KBM-7 (cell line): ENCODE measurements at regions not wholly inside any gene's neighbourhood (a gene's known extent, or its start where the extent isn't known, plus 50 kb on each side); places are given as distances from the start of the nearest gene placed in this dataset.

ENCODE experiments used
- DNase-seq: peaks from one replicate; pipeline ENCODE4 v3.0.0-alpha.2; 2015
- in situ Hi-C: fragments of 300-500 bp; cut with MboI; formaldehyde crosslinking; loops from 2 replicates; pipeline ENCODE4 v1.14.3; 2020; ENCODE audit warnings: low sequenced_read_pairs, low pct_unique_long_range_greater_than_20kb, mixed read lengths

DNA sequence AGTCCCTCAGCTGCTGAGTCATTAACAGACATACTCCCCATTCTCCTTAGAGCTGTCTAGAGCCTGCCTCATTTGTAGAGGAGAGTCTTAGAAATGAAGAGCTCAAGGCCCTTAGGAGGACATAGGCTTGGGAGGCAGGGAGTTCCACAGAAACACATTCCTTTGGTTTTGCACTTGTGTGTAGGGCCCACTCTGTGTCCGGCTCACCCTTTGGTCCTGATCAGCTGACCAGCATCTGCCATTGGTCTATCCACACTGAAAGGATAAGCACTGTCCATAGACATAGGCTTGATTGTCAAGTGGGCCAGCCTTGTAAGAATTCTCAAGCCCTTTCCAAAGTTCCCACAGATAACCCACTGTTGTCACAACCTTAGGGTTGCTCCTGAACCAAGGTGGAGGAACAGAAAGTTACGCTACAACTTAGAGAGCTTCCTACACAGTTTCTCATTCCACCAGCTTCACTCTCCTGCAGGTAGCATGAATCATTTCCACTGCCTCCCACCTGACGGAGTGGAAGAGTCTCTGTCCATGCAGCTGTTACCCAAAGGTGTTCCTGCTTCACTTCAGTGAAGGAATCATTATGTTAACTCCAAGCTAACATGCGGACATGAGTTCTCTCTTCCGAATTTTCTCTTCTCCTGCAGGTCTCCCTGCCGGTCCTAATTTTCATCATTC lies 96.1 kb downstream of the TNFSF18 start:
- in situ Hi-C loops: no loop called here
- no peak for DNase-seq

DNA sequence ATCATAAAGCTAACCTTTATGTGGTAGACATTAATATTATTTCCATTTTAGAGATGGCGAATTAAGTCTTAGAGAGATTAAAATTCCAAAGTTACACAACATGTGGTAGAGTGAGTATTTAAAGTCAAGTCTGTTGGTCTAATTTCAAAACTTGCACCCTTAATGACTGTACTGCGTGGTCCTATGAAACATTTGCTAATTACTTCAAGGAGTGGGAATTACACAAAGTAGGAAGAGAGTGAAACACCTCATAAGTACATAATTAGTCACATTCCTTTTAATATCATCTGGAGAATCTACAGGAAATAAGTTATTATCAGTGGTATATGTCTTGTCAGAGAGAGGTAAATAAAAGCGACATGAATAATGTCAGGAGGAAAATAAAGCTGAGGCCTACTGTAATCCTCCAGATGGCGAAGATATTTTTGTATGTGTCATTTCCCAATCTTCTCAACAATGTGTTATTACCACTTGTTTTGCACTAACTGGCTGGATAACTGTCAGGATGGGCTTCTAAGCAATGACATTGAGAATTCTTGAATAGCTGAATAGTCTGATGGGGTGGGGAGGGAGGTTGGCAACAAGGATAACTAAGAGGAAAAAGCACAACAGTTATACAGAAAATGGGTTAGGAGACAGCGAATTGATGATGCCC lies 95.5 kb downstream of the TNFSF18 start:
- DNase-seq: no peak
- in situ Hi-C loops: no loop called here

GRCh38 chr1:172956871-172957270 lies 93.9 kb downstream of the TNFSF18 start:
- in situ Hi-C loops: no loop called here
- DNase-seq: no peak

DNA sequence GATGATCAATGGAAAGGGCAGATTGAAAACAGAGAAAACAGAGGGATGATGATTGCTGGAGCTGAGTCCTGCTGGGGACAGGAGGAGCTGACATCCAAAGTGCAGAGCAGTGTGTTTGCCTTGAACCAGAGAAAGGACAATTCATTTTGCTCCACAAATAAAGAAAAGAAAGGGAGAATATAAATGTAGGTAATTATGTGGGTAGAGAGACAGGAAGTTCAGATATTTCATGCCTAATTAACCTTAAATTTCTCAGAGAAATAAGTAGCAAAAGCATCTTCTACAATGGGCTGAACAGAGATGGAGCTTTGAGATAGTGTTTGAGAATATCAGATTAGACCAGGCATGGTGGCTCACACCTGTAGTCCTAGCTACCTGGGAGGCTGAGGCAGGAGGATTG lies 93.2 kb downstream of the TNFSF18 start:
- no peak for DNase-seq
- in situ Hi-C loops: no loop called here

- in situ Hi-C loops: no loop called here
- no peak for DNase-seq
Measured at GRCh38 chr1:172959571-172959970, 91.2 kb downstream of the TNFSF18 start.

DNA sequence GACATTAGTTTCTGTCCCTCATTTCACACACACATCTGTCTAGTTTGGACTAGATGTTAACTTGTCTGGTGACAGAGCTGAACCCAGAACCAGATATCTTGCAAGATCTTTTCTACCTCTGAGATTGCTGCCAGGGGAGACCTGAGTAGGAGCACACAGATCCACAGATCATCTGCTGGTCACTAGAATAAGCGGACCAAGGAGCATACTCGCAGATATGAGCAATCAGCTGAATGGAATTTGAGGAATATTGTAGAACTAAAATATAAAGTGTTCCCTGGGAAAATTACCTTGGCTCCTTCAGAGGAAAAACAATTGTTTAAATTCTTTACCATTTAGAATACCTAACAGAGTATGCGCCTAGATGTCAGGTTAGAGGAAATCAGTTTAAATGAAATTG lies 90.7 kb downstream of the TNFSF18 start:
- in situ Hi-C loops: no loop called here
- no peak for DNase-seq

DNA sequence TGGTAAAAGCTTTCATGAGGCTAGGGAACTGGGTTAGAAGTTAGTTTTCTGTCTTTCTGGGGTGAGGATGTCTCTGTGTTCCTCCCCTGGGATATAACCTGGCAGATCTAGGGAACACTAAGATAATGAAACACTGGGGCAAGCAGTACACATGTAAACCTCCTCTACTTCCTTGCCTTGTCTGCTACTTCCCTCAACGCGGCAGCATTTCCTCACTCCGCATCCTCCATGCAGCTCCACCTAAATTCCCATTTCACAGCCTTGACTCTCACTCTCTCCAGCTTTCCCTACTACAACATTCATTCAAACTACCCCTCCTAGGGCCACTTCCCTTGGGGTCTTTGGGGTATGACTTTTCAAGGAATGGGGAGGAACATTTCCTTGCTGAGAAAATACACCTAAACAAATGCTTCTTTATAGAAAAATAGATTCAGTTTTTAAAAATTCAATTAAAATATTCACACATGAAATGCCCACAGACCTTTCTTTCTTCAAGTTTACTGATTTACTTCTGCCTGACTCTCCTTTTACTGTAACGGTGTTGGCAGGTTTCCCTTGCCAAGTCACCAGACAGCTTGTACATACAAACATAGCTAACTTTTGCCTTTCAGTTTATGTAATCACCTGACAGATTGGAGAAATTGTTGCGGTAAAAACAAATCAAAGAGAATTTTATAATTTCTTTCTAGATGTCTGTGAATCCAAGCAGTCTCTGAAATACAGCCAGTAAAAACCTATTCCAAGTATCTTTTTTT lies 90.1 kb downstream of the TNFSF18 start:
- in situ Hi-C loops: no loop called here
- DNase-seq: no peak

GRCh38 chr1:172964864-172965263 lies 85.9 kb downstream of the TNFSF18 start:
- in situ Hi-C loops: no loop called here

GRCh38 chr1:172966844-172967540 lies 83.7 kb downstream of the TNFSF18 start:
- no peak for DNase-seq
- in situ Hi-C loops: no loop called here

More at GRCh38 chr1:172964864-172965263, 85.9 kb downstream of the TNFSF18 start:
- no peak for DNase-seq

DNA sequence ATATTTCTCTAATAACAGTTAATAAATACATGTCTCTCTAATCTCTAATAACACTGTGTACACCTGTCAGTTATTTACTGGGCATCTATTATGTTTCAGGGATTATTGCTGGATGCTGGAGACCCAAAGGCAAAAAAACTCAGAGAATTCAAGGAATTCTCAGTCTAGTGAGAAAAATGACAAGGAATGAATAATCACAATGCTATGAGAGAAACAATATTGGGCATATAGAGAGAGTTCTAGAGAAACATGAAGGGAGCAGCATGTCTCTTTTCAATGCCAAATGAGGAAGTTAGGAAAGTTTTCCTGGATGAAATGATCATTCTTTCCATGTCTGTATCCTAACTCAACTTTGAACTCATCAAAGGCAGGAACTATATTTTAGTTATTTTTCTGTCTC lies 82.8 kb downstream of the TNFSF18 start:
- no peak for DNase-seq
- in situ Hi-C loops: no loop called here

- in situ Hi-C loops: no loop called here
- no peak for DNase-seq
Measured at GRCh38 chr1:172969611-172970010, 81.1 kb downstream of the TNFSF18 start.

- no peak for DNase-seq
- in situ Hi-C loops: no loop called here
Measured at GRCh38 chr1:172970186-172970585, 80.6 kb downstream of the TNFSF18 start.

GRCh38 chr1:172971241-172971640 lies 79.5 kb downstream of the TNFSF18 start:
- in situ Hi-C loops: no loop called here
- no peak for DNase-seq

- in situ Hi-C loops: no loop called here
- DNase-seq: no peak
Measured at GRCh38 chr1:172972258-172972657, 78.5 kb downstream of the TNFSF18 start.

- in situ Hi-C loops: no loop called here
Measured at GRCh38 chr1:172973424-172973823, 77.3 kb downstream of the TNFSF18 start.

GRCh38 chr1:172976222-172977041 lies 74.3 kb downstream of the TNFSF18 start:
- in situ Hi-C loops: no loop called here
- no peak for DNase-seq

More at GRCh38 chr1:172973424-172973823, 77.3 kb downstream of the TNFSF18 start:
- no peak for DNase-seq

GRCh38 chr1:172977296-172978017 lies 73.3 kb downstream of the TNFSF18 start:
- no peak for DNase-seq
- in situ Hi-C loops: no loop called here

DNA sequence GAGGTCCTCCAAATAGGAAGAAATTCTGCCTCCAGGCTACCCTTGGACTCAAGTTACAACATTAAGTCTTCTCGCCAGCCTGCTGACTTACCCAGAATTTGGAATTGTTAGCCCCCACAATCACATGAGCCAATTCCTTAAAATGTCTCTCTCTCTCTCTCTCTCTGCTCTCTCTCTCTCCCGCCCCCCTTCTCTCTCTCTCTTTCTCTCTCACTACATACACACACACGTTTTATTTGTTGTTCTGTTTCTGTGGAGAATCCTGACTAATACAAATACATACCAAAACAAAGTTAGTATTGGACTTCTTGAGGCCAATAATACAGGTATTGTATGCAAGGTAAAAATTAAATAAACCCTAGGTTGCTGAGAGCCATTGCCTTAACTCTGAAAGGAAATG lies 72.1 kb downstream of the TNFSF18 start:
- DNase-seq: no peak
- in situ Hi-C loops: no loop called here
